Fibroblast of lung (primary cell): ENCODE measurements at regions not wholly inside any gene's neighbourhood (a gene's known extent, or its start where the extent isn't known, plus 50 kb on each side); places are given as distances from the start of the nearest gene placed in this dataset.

Experiments
- DNase-seq, 2 donors: peaks; one replicate each; pipeline versions ENCODE4 v3.0.0 to v3.0.0-alpha.2; 2010; ENCODE audit warnings: low read depth in 2 of 2
- H2AFZ ChIP-seq: 2 replicates; pipeline ENCODE4 v1.5.1; 2012; ENCODE audit warnings: low read length, control low read depth, inconsistent platforms
- H3K27ac ChIP-seq: 2 replicates; pipeline ENCODE4 v1.5.1; 2011; ENCODE audit warnings: low read length, control low read depth; ENCODE audit not compliant: insufficient read depth
- H3K27me3 ChIP-seq: 2 replicates; pipeline ENCODE4 v1.5.1; 2011; ENCODE audit warnings: mild to moderate bottlenecking, low read length; ENCODE audit not compliant: control insufficient read depth, insufficient read depth
- H3K36me3 ChIP-seq: 2 replicates; pipeline ENCODE4 v1.5.1; 2011; ENCODE audit warnings: low read length; ENCODE audit not compliant: control insufficient read depth, insufficient read depth
- H3K4me1 ChIP-seq: 2 replicates; pipeline ENCODE4 v1.5.1; 2011; ENCODE audit warnings: low read length; ENCODE audit not compliant: control insufficient read depth, insufficient read depth; ENCODE audit errors: extremely low read depth
- H3K4me2 ChIP-seq: 2 replicates; pipeline ENCODE4 v1.5.1; 2011; ENCODE audit warnings: low read length, control low read depth; ENCODE audit not compliant: insufficient read depth; ENCODE audit errors: extremely low read depth
- H3K4me3 ChIP-seq, 4 experiments: fragments of 200-600 bp in 1 of 4; sonication (generic) in 1 of 4; replicated peaks in 1 of 4; 2 replicates each; pipeline ENCODE4 v1.5.1; 2011 to 2016; ENCODE audit warnings: low read length in 4 of 4, low read depth in 3 of 4, mild to moderate bottlenecking in 3 of 4, control low read depth in 2 of 4, inconsistent platforms in 1 of 4, mixed read lengths in 1 of 4; ENCODE audit not compliant: insufficient read depth in 1 of 4; ENCODE audit errors: control extremely low read depth in 1 of 4
- H3K79me2 ChIP-seq: 2 replicates; pipeline ENCODE4 v1.5.1; 2012; ENCODE audit warnings: mild to moderate bottlenecking, low read length, inconsistent platforms; ENCODE audit not compliant: control insufficient read depth, insufficient read depth
- H3K9ac ChIP-seq: 2 replicates; pipeline ENCODE4 v1.5.1; 2011; ENCODE audit warnings: mild to moderate bottlenecking, low read length, control low read depth; ENCODE audit not compliant: insufficient read depth
- H3K9me3 ChIP-seq: 2 replicates; pipeline ENCODE4 v1.5.1; 2012; ENCODE audit warnings: low read depth, low read length; ENCODE audit not compliant: control insufficient read depth, insufficient read depth
- H4K20me1 ChIP-seq: 2 replicates; pipeline ENCODE4 v1.5.1; 2011; ENCODE audit warnings: low read length; ENCODE audit not compliant: control insufficient read depth, insufficient read depth; ENCODE audit errors: extremely low read depth
- EZH2 ChIP-seq: IDR thresholded peaks from 2 replicates; pipeline ENCODE4 v1.5.1; 2012; ENCODE audit warnings: low read length, control low read depth, mild to moderate bottlenecking; ENCODE audit errors: missing control alignments
- TF ChIP-seq, protein P1 (sequence below), 2 donors: IDR thresholded peaks in 1 of 2; conservative IDR thresholded peaks in 1 of 2; 1 replicate in 1 of 2; 2 replicates in 1 of 2; pipeline ENCODE4 v1.5.1; 2011 to 2012; ENCODE audit warnings: low read length in 2 of 2, control low read depth in 1 of 2, inconsistent platforms in 1 of 2, low read depth in 1 of 2, mild to moderate bottlenecking in 1 of 2

DNA sequence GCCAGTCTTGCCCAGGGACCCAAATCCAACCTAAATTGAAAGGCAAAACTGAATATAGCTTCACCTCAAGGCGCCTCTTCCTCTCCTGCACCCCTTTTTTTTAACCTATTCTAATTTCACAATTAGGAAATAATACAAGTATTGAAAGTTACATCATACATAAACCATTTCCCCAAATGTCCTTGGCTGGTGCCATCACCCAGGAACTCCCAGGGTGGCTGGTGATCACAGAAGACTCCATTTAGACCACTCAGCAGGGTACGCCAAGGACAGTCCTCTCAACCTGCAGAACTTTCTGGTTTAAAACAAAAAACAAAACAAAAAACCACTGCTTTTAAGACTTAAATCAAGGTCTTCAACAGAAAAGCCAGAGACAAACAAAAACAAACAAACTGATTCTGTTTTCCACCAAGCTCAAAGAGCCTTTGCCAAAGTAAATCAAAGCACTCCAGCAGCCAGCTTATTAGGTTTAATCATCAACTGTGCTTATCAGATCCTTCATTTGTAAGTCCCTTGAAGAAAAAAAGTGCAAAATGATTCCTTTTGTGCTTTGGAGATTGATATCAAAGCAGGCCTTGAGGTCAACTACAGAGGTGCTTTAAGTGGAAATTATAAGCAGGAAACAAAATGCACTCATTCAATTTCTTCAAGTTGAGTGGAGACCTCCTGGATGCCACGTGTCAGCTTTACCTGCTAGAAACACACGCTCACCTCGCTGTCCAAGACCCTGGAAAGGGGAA is 113.0 kb downstream of the ETS2 start:
- peaks cover 10% of the 10 kb centered on the region for H3K4me1 ChIP-seq

DNA sequence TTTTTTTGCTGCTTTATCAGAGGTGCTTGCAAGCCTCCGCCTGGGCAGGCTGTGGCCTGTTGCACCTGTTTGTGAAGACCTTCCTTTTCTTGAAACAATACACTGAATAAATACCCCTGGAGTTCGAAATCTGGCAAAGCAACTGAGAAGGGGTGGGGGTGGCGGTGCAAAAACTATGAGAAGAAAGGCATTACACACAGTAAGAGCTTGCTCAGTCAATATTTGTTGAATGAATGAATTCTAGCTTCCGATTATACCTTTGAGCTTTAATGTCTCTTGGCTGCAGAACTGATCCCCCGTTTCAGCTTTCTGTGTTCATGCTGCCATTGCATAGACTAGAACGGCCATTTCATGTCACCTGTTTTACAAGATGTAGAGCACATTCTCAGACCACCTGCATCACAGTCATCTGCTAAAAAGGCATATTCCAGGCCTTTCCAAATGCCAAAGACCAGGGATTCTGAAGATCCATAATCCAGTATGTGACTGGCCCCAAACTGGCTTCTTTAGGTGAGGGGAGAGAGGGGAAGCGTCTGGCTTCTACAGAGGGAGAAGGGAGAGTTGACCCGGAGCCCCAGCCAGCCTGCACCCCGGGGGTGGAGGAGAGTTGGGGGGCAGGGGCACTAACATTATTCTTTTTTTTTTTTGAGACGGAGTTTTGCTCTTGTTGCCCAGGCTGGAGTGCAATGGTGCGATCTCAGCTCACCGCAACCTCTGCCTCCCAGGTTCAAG is 111.5 kb downstream of the ETS2 start:
- no peaks in the 10 kb centered on the region for H4K20me1 ChIP-seq
- TF ChIP-seq EZH2, result no peak
- TF ChIP-seq, protein P1, sequence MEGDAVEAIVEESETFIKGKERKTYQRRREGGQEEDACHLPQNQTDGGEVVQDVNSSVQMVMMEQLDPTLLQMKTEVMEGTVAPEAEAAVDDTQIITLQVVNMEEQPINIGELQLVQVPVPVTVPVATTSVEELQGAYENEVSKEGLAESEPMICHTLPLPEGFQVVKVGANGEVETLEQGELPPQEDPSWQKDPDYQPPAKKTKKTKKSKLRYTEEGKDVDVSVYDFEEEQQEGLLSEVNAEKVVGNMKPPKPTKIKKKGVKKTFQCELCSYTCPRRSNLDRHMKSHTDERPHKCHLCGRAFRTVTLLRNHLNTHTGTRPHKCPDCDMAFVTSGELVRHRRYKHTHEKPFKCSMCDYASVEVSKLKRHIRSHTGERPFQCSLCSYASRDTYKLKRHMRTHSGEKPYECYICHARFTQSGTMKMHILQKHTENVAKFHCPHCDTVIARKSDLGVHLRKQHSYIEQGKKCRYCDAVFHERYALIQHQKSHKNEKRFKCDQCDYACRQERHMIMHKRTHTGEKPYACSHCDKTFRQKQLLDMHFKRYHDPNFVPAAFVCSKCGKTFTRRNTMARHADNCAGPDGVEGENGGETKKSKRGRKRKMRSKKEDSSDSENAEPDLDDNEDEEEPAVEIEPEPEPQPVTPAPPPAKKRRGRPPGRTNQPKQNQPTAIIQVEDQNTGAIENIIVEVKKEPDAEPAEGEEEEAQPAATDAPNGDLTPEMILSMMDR (conservative IDR thresholded peaks at IDR 0.05 in 1 of 2, IDR thresholded peaks at IDR 0.05 in 1 of 2; ENCODE audit: low read depth in 1 of 2, low read length in 2 of 2), result no peak
- no peak overlapping the region for H3K9ac ChIP-seq
- no peak overlapping the region for H3K4me2 ChIP-seq
- no peak overlapping the region for H2AFZ ChIP-seq
- peaks cover 14% of the 10 kb centered on the region for H3K4me1 ChIP-seq
- no peaks in the 10 kb centered on the region for H3K79me2 ChIP-seq
- H3K27me3 ChIP-seq, result peaks cover 2% of the 10 kb centered on the region
- no peak overlapping the region for H3K27ac ChIP-seq
- H3K9me3 ChIP-seq, result no peaks in the 10 kb centered on the region
- H3K36me3 ChIP-seq, result no peaks in the 10 kb centered on the region
- no peak for DNase-seq
- H3K4me3 ChIP-seq, result no peak overlapping the region

More for the DNA sequence above, 113.0 kb downstream of the ETS2 start:
- TF ChIP-seq EZH2, result no peak
- TF ChIP-seq, protein P1 (conservative IDR thresholded peaks at IDR 0.05 in 1 of 2, IDR thresholded peaks at IDR 0.05 in 1 of 2; ENCODE audit: low read depth in 1 of 2, low read length in 2 of 2), result no peak
- H3K4me3 ChIP-seq, result no peak overlapping the region
- no peaks in the 10 kb centered on the region for H4K20me1 ChIP-seq
- H3K27ac ChIP-seq, result no peak overlapping the region
- H3K4me2 ChIP-seq, result no peak overlapping the region
- no peak for DNase-seq
- no peak overlapping the region for H2AFZ ChIP-seq
- no peaks in the 10 kb centered on the region for H3K36me3 ChIP-seq
- no peaks in the 10 kb centered on the region for H3K9me3 ChIP-seq
- H3K27me3 ChIP-seq, result peaks cover 2% of the 10 kb centered on the region
- no peak overlapping the region for H3K9ac ChIP-seq
- no peaks in the 10 kb centered on the region for H3K79me2 ChIP-seq

DNA sequence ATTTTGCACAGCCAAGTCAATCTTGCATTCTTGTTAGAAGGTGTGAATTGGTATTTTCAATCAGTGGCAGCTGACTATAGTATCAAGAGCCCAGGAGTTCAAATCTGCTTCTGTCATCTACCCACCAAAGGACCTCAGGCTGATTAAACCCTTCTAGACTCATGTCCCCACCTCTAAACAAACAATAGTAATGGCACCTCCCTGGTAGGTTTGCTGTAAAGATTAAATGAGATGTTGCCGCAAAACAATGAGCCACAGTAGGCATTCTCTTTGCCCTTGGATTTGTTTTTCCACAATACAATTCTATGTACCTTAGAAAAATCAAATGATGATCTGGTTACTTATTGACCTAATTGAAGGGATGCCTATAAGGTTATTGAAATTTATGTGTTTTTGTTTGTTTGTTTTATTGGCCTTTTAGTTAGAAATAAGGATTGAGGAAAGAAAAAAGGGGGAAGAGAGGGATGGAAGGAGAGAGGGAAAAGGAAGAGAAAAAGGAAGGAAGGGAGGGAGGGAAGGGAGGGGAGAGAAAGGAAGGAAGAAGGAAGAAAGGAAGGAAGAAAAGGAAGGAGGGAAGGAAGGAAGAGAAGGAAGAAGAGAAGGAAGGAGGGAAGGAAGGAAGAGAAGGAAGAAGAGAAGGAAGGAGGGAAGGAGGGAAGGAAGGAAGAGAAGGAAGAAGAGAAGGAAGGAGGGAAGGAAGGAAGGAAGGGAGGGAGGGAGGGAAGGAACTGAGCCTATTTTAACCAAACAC is 110.7 kb downstream of the ETS2 start:
- Histone ChIP-seq H3K9me3 (no peaks in the 10 kb centered on the region), H4K20me1 (no peaks in the 10 kb centered on the region), H3K4me1 (peaks cover 14% of the 10 kb centered on the region), H3K4me2 (no peak overlapping the region), H3K27ac (no peak overlapping the region), H3K27me3 (peaks cover 4% of the 10 kb centered on the region), H3K79me2 (no peaks in the 10 kb centered on the region), H3K4me3 (no peak overlapping the region), H3K9ac (no peak overlapping the region), H3K36me3 (no peaks in the 10 kb centered on the region), H2AFZ (no peak overlapping the region)
- TF ChIP-seq, protein P1 (conservative IDR thresholded peaks at IDR 0.05 in 1 of 2, IDR thresholded peaks at IDR 0.05 in 1 of 2; ENCODE audit: low read depth in 1 of 2, low read length in 2 of 2), result no peak
- TF ChIP-seq EZH2, result no peak
- DNase-seq, result no peak
